HG03575 (cell line): ENCODE measurements at regions not wholly inside any gene's neighbourhood (a gene's known extent, or its start where the extent isn't known, plus 50 kb on each side); places are given as distances from the start of the nearest gene placed in this dataset.

Experiments used
- ATAC-seq: cut with Tn5 transposase; IDR thresholded peaks from one replicate; pipeline ENCODE4 v1.9.1; 2021; ENCODE audit not compliant: unreplicated experiment, insufficient number of reproducible peaks, low FRiP score; ENCODE audit errors: extremely low read depth

GRCh38 chr2:155099784-155100183, 401.3 kb downstream of the KCNJ3 start:
- ATAC-seq, result no peak

DNA sequence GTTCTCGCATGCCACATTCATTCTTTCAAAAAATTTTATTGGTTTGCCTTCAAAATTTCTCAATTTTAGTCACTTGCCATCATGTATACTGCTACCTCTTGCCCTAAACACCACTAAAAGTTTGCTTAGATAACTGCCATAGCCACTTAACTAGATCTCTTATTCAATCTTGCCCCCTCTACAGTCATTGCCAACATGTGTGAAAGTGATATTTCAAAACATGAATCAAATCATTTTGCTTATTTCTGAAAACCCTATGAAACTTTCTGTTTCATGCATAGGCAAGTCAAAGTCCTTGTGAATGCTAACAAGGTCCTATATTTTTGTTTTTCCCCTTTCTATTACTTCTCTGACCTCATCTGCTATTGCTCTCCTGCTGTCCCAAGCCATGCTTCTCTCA, 397.1 kb downstream of the KCNJ3 start:
- no peak for ATAC-seq

GRCh38 chr2:155080373-155080772, 381.9 kb downstream of the KCNJ3 start:
- no peak for ATAC-seq

- ATAC-seq, result no peak
These were observed 372.0 kb downstream of the KCNJ3 start for GRCh38 chr2:155070489-155070888.

DNA sequence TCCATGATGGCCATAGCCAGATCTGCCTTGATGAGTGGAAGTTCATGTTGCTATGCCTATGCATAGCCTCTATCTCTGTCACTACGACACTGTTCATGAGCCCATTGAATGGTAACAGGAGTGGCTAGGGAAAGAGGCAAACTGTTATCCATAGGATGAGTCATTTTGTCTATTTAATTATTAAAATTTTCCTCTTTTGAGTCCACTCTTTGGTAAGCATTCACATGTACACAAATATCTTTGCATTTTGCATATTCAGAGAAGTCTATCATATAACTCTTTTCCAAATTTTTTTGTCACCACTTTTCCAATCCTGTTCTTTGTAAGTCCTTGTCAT, 364.4 kb downstream of the KCNJ3 start:
- no peak for ATAC-seq

- no peak for ATAC-seq
These were observed 363.9 kb downstream of the KCNJ3 start for GRCh38 chr2:155062250-155062921.

DNA sequence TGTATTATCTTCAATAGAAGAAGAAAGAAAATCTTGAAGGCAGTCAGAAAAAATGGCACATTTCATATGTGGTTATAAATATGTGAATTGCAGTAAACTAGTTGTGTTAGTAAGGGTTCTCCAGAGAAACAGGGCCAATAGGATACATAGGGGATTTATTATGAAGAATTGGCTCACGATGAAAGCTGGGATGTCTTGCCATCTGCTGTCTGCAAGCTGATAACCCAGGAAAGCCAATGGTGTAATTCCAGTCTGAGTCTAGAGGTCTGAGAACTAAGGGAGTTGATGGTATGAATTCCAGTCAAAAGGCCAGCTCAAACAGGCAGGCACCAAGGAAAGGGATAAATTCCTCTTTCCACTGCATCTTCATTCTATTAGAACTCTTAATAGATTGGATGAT, 362.4 kb downstream of the KCNJ3 start:
- ATAC-seq, result no peak

GRCh38 chr2:155054712-155055111, 356.2 kb downstream of the KCNJ3 start:
- no peak for ATAC-seq

- no peak for ATAC-seq
These were observed 344.6 kb downstream of the KCNJ3 start for GRCh38 chr2:155043097-155043496.

DNA sequence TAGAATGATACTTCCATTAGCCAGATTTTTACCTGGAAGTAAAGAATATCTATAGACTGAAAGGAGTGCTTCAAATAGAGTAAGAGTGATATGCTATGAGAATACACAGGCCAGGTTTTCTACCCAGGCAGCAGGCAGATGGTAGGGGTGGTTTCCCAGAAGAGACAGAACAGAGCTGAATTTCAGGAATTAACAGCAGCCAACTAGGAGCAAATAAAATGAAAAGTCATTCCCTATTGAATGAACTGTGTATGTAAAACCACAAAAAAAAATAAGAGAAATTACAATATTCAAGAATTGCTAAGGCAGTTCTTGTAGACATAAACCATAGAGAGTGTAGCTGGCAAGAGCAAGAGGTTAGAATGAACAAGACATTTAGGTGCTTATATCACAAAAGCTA, 336.8 kb downstream of the KCNJ3 start:
- ATAC-seq, result no peak

- peak; percentile 48 for ATAC-seq
These were observed 335.2 kb downstream of the KCNJ3 start for GRCh38 chr2:155033652-155034051.

DNA sequence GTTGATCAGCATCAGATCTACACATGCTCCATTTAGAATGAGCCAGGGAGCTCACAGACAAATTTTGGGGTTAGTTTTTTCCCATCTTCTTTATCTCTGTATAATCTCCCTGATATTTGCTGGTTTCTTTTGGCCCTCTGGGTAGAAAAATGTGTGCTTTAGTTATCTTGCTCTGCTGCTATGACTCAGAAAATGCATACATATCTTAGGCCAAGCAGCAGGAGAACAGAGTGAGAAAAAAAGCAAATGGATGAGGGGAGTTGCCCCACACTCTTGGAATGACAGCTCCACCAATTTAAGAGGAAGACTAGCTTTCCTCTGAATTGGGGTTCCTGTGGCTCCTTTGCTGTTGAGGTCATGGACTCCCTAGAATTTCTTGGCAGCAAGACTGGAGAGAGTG, 331.8 kb downstream of the KCNJ3 start:
- no peak for ATAC-seq

DNA sequence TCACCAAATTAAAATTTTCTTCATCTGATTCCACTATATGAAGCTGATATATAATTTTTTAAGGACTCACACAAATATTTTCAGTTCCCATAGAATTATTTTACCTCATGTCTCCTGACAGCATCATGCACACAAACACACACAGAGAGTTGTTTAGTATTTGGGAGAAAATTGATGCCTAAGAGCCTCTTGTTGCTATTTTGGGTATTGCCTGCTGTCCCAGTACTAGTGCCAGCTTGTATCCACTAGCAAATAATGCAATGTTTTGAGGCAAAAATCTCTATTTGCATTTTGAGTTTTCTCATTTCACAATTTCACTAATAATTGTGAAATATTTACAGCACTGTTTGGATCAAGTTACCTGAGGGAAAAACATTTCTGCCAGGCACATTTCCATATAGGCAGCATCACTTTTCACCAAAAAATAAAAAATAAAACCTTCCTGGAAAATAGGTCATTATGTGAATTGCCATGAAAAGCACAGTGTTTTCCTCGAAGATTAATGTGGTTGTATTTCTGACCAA, 328.2 kb downstream of the KCNJ3 start:
- ATAC-seq, result no peak

GRCh38 chr2:155023674-155024073, 325.2 kb downstream of the KCNJ3 start:
- no peak for ATAC-seq

GRCh38 chr2:155022531-155022930, 324.0 kb downstream of the KCNJ3 start:
- ATAC-seq, result no peak

DNA sequence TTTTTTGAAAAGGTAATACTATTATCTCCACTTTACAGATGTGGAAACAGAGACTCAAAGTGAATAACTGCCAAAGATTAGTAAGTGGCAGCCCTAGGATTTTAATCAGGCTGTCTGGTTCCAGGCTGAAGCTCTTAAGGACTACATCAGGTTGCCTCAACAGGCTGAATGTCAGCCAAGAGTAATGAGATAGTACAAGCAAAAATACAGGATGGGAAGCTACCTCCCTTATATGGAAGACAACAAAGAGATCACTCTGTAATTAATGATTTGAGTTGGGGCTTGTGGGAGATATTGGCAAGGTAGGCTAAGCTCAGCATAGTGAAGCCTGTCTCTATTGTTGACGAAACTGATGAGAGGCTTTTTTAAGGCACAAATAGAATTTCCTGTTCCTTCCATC, 323.1 kb downstream of the KCNJ3 start:
- ATAC-seq, result no peak

DNA sequence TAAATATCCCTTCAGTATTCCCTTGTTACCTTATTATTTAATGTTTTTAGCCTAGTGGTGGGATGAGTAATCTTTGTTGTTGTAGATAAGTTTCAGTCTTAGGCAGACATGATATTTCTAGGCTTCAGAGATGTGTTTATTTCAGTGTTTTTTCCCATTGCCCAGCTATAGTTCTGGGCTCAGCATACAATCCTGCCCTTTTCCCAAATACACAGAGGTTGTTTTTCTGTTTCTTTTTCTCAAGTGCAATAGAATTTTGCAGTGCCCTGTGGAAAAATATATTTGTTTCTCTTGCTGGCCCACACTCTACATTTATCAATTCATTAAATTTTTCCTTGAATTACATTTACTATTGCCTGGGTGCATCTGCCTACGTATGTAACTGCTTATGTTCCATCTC, 321.8 kb downstream of the KCNJ3 start:
- no peak for ATAC-seq

GRCh38 chr2:155010925-155011324, 312.4 kb downstream of the KCNJ3 start:
- ATAC-seq, result no peak

GRCh38 chr2:154995361-154995760, 296.9 kb downstream of the KCNJ3 start:
- no peak for ATAC-seq

DNA sequence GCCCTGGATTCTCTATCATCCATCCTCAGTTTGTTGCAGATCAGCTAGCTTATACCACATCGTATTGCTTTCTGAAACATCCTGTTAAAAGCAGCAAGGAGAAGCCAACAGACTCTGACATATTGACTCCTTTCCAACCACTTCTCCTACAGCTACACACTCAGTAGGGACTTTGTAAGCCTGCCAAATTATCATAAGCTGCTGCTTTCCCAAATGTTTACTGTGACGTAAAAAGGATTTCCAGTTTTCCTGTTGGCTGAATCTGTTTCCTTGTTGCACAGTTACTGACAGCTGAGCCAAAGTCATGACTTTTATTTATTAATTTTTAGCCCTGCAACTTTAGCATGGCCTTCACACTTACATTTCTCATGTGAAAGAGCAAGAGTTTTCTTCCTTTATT, 294.3 kb downstream of the KCNJ3 start:
- no peak for ATAC-seq

DNA sequence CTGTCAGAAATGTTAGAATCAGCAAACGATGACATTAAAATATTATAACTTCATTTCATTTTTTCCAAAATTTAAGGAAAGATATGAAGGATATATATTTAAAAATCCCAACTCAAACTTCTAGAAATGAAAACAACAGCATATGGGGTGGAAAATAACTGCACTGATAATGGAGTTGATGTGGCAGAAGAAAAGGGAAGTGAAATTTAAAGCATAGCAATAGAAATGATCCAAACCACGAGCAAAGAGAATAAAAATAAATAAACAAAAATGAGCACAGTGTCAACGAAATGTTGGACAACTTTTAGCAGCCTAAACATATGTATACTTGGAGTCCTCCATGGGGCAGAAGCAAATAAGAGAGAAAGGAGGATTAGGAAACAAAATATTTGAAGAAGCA, 280.2 kb downstream of the KCNJ3 start:
- ATAC-seq, result no peak
